HepG2 (cell line): ENCODE measurements at regions not wholly inside any gene's neighbourhood (a gene's known extent, or its start where the extent isn't known, plus 50 kb on each side); places are given as distances from the start of the nearest gene placed in this dataset.
"Not testable (repeated sequence)": the region's sequence is repeated elsewhere in the genome, so short reads cannot be mapped to it uniquely, and the experiment has no call there.

ENCODE experiments used
- FOSL1 ChIP-seq: sonication (generic); formaldehyde crosslinking; IDR thresholded peaks from 2 replicates; pipeline ENCODE4 v1.9.0; 2021; ENCODE audit warnings: missing genetic modification reagents, borderline replicate concordance
- IRF2 ChIP-seq: IDR thresholded peaks from 2 replicates; pipeline ENCODE4 v1.6.1; 2018; ENCODE audit warnings: missing genetic modification reagents, missing compliant biosample characterization
- KDM4B ChIP-seq: sonication (generic); formaldehyde crosslinking; IDR thresholded peaks from 2 replicates; pipeline ENCODE4 v1.4.0; 2020; ENCODE audit warnings: missing genetic modification reagents
- MTF1 ChIP-seq: sonication (generic); formaldehyde crosslinking; IDR thresholded peaks from 2 replicates; pipeline ENCODE4 v1.5.0; 2020; ENCODE audit warnings: missing genetic modification reagents
- PHF20 ChIP-seq: sonication (generic); formaldehyde crosslinking; IDR thresholded peaks from 2 replicates; pipeline ENCODE4 v1.5.0; 2020; ENCODE audit warnings: mild to moderate bottlenecking, missing genetic modification reagents
- TCF7 ChIP-seq: sonication (generic); IDR thresholded peaks from 2 replicates; pipeline ENCODE4 v1.6.1; 2016; ENCODE audit warnings: antibody characterized with exemption, low read depth
- THRA ChIP-seq: sonication (generic); formaldehyde crosslinking; IDR thresholded peaks from 2 replicates; pipeline ENCODE4 v1.4.0; 2020; ENCODE audit warnings: missing genetic modification reagents, borderline replicate concordance
- ZNF282 ChIP-seq: fragments of 450-650 bp; IDR thresholded peaks from 2 replicates; pipeline ENCODE4 v1.6.1; 2018; ENCODE audit not compliant: partially characterized antibody

- not testable (repeated sequence) for TF ChIP-seq IRF2 (CRISPR knock-in tag); KDM4B (CRISPR knock-in tag); THRA; FOSL1 (CRISPR knock-in tag); MTF1 (CRISPR knock-in tag); PHF20 (CRISPR knock-in tag); TCF7; ZNF282
These were observed 437.2 kb downstream of the ARL4A start for GRCh38 chr7:13124629-13125028.
